HCT116 (cell line): ENCODE measurements at regions not wholly inside any gene's neighbourhood (a gene's known extent, or its start where the extent isn't known, plus 50 kb on each side); places are given as distances from the start of the nearest gene placed in this dataset.

Experiments
- ATAC-seq: fragments of 200-7000 bp; cut with Tn5 transposase; 2 replicates; pipeline ENCODE4 v1.9.1; 2020; ENCODE audit warnings: mild to moderate bottlenecking, moderate library complexity
- BruUV-seq: library from RNA; stranded (reverse); fragments of 400-500 nt; replicated peaks from 2 replicates; lab custom pipeline; 2021; lab: Mats Ljungman, UMichigan
- CTCF ChIA-PET: fragments of 300-600 bp; sonication (Branson Sonifier 250); formaldehyde crosslinking; loops from one replicate; lab custom pipeline; 2021; ENCODE audit warnings: antibody characterized with exemption; lab: Charles Lee
- POLR2A ChIA-PET: fragments of 300-600, 350-600 bp; sonication (Branson Sonifier 250); formaldehyde crosslinking; loops from one replicate; lab custom pipeline; 2021; ENCODE audit warnings: antibody characterized with exemption; lab: Charles Lee
- RAD21 ChIA-PET, 2 experiments: fragments of 300-600 bp; sonication (Branson Sonifier 250); formaldehyde crosslinking; loops; one replicate each; lab custom pipeline; 2023; ENCODE audit warnings: low total read pairs in 2 of 2; ENCODE audit not compliant: uncharacterized antibody in 2 of 2, unreplicated experiment in 2 of 2, low non-redundant PET in 1 of 2; lab: Charles Lee
- DNase-seq: peaks from one replicate; pipeline ENCODE4 v3.0.0-alpha.2; 2010; ENCODE audit warnings: low read depth, low spot score
- H2AFZ ChIP-seq: fragments of 200-600 bp; shearing (Covaris generic), sonication (generic); 2 replicates; pipeline ENCODE4 v1.6.1; 2017; ENCODE audit warnings: low read depth, mixed run types, mixed read lengths, antibody characterized with exemption, low read length; ENCODE audit not compliant: poor library complexity, severe bottlenecking
- H3K27ac ChIP-seq: 2 replicates; pipeline ENCODE4 v1.5.1; 2012; ENCODE audit warnings: low read depth, low read length
- H3K27me3 ChIP-seq: fragments of 200-600 bp; sonication (generic); 2 replicates; pipeline ENCODE4 v1.6.1; 2016; ENCODE audit warnings: mixed run types, low read length, mixed read lengths; ENCODE audit not compliant: insufficient read depth
- H3K36me3 ChIP-seq, 2 experiments: fragments of 200-500 bp in 1 of 2; fragments of 200-600 bp in 1 of 2; sonication (Bioruptor generic) in 1 of 2; sonication (generic) in 1 of 2; 2 replicates each; pipeline versions ENCODE4 v1.5.1 to v1.6.1; 2014 to 2016; ENCODE audit warnings: low read length in 2 of 2, inconsistent platforms in 1 of 2, mixed read lengths in 1 of 2, mixed run types in 1 of 2; ENCODE audit not compliant: insufficient read depth in 2 of 2, control insufficient read depth in 1 of 2
- H3K4me1 ChIP-seq, 2 experiments: fragments of 200-600 bp in 1 of 2; sonication (generic) in 1 of 2; 2 replicates each; pipeline versions ENCODE4 v1.5.1 to v1.6.1; 2012 to 2017; ENCODE audit warnings: low read length in 2 of 2, inconsistent platforms in 1 of 2, mild to moderate bottlenecking in 1 of 2, mixed read lengths in 1 of 2, mixed run types in 1 of 2, moderate library complexity in 1 of 2; ENCODE audit not compliant: insufficient read depth in 2 of 2, control insufficient read depth in 1 of 2
- H3K4me2 ChIP-seq: fragments of 200-600 bp; sonication (generic); 2 replicates; pipeline ENCODE4 v1.6.1; 2017; ENCODE audit warnings: mixed run types, low read length, mixed read lengths
- H3K4me3 ChIP-seq, 2 experiments: fragments of 200-600 bp in 1 of 2; sonication (generic) in 1 of 2; replicated peaks in 1 of 2; 2 replicates each; pipeline ENCODE4 v1.5.1; 2011 to 2016; ENCODE audit warnings: low read length in 2 of 2, control low read depth in 1 of 2, low read depth in 1 of 2, mild to moderate bottlenecking in 1 of 2, mixed read lengths in 1 of 2, mixed run types in 1 of 2
- H3K79me2 ChIP-seq: fragments of 200-600 bp; sonication (generic); 2 replicates; pipeline ENCODE4 v1.6.1; 2017; ENCODE audit warnings: mild to moderate bottlenecking, mixed run types, low read length, moderate library complexity, mixed read lengths; ENCODE audit not compliant: insufficient read depth
- H3K9ac ChIP-seq: fragments of 200-600 bp; sonication (generic); 2 replicates; pipeline ENCODE4 v1.6.1; 2016; ENCODE audit warnings: low read length, mixed read lengths
- H3K9me2 ChIP-seq: fragments of 200-600 bp; sonication (generic), shearing (Covaris generic); 2 replicates; pipeline ENCODE4 v1.6.1; 2017; ENCODE audit warnings: mixed run types, mild to moderate bottlenecking, moderate library complexity; ENCODE audit not compliant: insufficient read depth
- H3K9me3 ChIP-seq, 2 experiments: fragments of 200-500 bp in 1 of 2; fragments of 200-600 bp in 1 of 2; sonication (Bioruptor generic) in 1 of 2; sonication (generic) in 1 of 2; 2 replicates each; pipeline ENCODE4 v1.6.1; 2014 to 2017; ENCODE audit warnings: low read length in 2 of 2, mixed read lengths in 2 of 2, inconsistent platforms in 1 of 2, low read depth in 1 of 2, mild to moderate bottlenecking in 1 of 2, mixed run types in 1 of 2, moderate library complexity in 1 of 2; ENCODE audit not compliant: control insufficient read depth in 1 of 2, insufficient read depth in 1 of 2
- H4K20me1 ChIP-seq: fragments of 200-600 bp; sonication (generic), shearing (Covaris generic); 2 replicates; pipeline ENCODE4 v1.6.1; 2017; ENCODE audit warnings: mixed run types, mild to moderate bottlenecking, moderate library complexity; ENCODE audit not compliant: insufficient read depth
- CBX3 ChIP-seq: IDR thresholded peaks from 2 replicates; pipeline ENCODE4 v1.6.1; 2012; ENCODE audit warnings: low read depth
- CEBPB ChIP-seq: IDR thresholded peaks from 2 replicates; pipeline ENCODE4 v1.6.1; 2012; ENCODE audit warnings: low read depth
- EGR1 ChIP-seq: IDR thresholded peaks from 2 replicates; pipeline ENCODE4 v1.6.1; 2012; ENCODE audit warnings: low read depth
- ELF1 ChIP-seq: IDR thresholded peaks from 2 replicates; pipeline ENCODE4 v1.6.1; 2012; ENCODE audit warnings: low read depth, borderline replicate concordance
- EZH2 ChIP-seq: fragments of 200-600 bp; sonication (generic); IDR thresholded peaks from 2 replicates; pipeline ENCODE4 v1.6.1; 2017; ENCODE audit warnings: antibody characterized with exemption, mixed run types
- EZH2phosphoT487 ChIP-seq: fragments of 200-600 bp; IDR thresholded peaks from 2 replicates; pipeline ENCODE4 v1.6.1; 2018; ENCODE audit warnings: antibody characterized with exemption, borderline replicate concordance
- FOSL1 ChIP-seq: IDR thresholded peaks from 2 replicates; pipeline ENCODE4 v1.6.1; 2012; ENCODE audit warnings: low read depth
- JUND ChIP-seq: IDR thresholded peaks from 2 replicates; pipeline ENCODE4 v1.6.1; 2012
- POLR2A ChIP-seq: IDR thresholded peaks from 2 replicates; pipeline ENCODE4 v1.7.0; 2011; ENCODE audit warnings: borderline replicate concordance; ENCODE audit not compliant: insufficient read depth, insufficient read length; ENCODE audit errors: extremely low read depth
- POLR2AphosphoS5 ChIP-seq: IDR thresholded peaks from 2 replicates; pipeline ENCODE4 v1.6.1; 2011; ENCODE audit warnings: mild to moderate bottlenecking, low read depth, low read length, moderate library complexity
- RAD21 ChIP-seq: IDR thresholded peaks from 2 replicates; pipeline ENCODE4 v1.6.1; 2012; ENCODE audit warnings: low read depth, mild to moderate bottlenecking
- SP1 ChIP-seq: IDR thresholded peaks from 2 replicates; pipeline ENCODE4 v1.6.1; 2012; ENCODE audit warnings: low read depth
- SRF ChIP-seq: IDR thresholded peaks from 2 replicates; pipeline ENCODE4 v1.6.1; 2012; ENCODE audit warnings: low read depth
- TCF7L2 ChIP-seq: IDR thresholded peaks from 2 replicates; pipeline ENCODE4 v1.7.0; 2011; ENCODE audit warnings: borderline replicate concordance, inconsistent platforms; ENCODE audit not compliant: insufficient read depth, insufficient read length; ENCODE audit errors: extremely low read depth
- YY1 ChIP-seq: IDR thresholded peaks from 2 replicates; pipeline ENCODE4 v1.6.1; 2011; ENCODE audit warnings: low read length, low read depth, moderate library complexity, mild to moderate bottlenecking; ENCODE audit not compliant: insufficient replicate concordance; ENCODE audit errors: extremely low read depth
- ZNF274 ChIP-seq: fragments of 200-500 bp; sonication (Bioruptor generic); IDR thresholded peaks from 2 replicates; pipeline ENCODE4 v1.6.1; 2014; ENCODE audit warnings: mild to moderate bottlenecking, low read depth, low read length, inconsistent platforms
- intact Hi-C: fragments of 100-400 bp; cut with micrococcal nuclease; formaldehyde crosslinking; loops from 2 replicates; pipeline ENCODE4 v1.10.0; 2022
- TF ChIP-seq, protein P1 (sequence below): IDR thresholded peaks from 2 replicates; pipeline ENCODE4 v1.6.1; 2012
- TF ChIP-seq, protein P2 (sequence below), 3 experiments: fragments of 200-600 bp in 1 of 3; sonication (generic) in 1 of 3; IDR thresholded peaks in 2 of 3; conservative IDR thresholded peaks in 1 of 3; 2 replicates each; pipeline ENCODE4 v1.5.1; 2012 to 2017; ENCODE audit warnings: low read depth in 2 of 3, low read length in 2 of 3, antibody characterized with exemption in 1 of 3, borderline replicate concordance in 1 of 3, control low read depth in 1 of 3, mild to moderate bottlenecking in 1 of 3, mixed read lengths in 1 of 3, mixed run types in 1 of 3, moderate library complexity in 1 of 3; ENCODE audit not compliant: insufficient read depth in 1 of 3

DNA sequence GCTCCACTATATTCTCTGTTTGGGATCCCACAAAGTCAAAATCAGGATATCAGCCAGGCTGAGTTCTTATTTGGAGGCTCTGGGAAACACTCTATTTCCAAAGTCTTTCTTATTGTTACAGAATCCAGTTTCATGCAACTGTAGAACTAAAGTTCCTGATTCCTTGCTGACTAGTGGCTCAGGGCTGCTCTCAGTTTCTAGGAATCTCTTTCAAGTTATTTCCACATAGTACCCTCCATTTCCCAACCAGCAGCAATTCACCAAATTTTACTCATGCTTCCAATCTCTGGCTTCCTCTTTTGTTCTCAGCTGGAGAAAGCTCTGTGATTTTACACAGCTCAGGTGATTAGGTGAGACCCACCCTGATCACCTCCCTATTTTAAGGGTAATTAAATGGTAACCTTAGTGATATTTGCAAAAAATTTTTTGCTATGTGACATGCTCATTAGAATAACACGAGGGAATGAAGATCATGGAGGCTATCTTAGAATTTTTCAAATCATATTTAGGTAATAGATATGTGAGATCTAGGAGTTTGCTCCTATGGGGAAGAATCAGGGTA, 794.9 kb upstream of the ARRDC3 start:
- TF ChIP-seq RAD21 (no peak), ELF1 (no peak), EZH2 (no peak), ZNF274 (no peak), EGR1 (no peak), CEBPB (no peak), SP1 (no peak), CBX3 (no peak)
- TF ChIP-seq, protein P1, sequence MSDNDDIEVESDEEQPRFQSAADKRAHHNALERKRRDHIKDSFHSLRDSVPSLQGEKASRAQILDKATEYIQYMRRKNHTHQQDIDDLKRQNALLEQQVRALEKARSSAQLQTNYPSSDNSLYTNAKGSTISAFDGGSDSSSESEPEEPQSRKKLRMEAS: no peak
- no TSS peak for BruUV-seq
- Histone ChIP-seq H2AFZ (no peak overlapping the region), H3K4me2 (no peak overlapping the region), H3K9me3 (no peaks in the 10 kb centered on the region), H3K27ac (no peak overlapping the region), H3K4me3 (no peak overlapping the region), H3K79me2 (no peaks in the 10 kb centered on the region), H3K9ac (no peak overlapping the region), H3K9me2 (no peaks in the 10 kb centered on the region), H3K4me1 (no peaks in the 10 kb centered on the region), H4K20me1 (no peaks in the 10 kb centered on the region), H3K36me3 (no peaks in the 10 kb centered on the region), H3K27me3 (no peaks in the 10 kb centered on the region)
- ATAC-seq (no peak), DNase-seq (no peak)
- ChIA-PET POLR2A (no interaction called here), CTCF (no interaction called here), RAD21 (no interaction called here)
- intact Hi-C loops: no loop called here

DNA sequence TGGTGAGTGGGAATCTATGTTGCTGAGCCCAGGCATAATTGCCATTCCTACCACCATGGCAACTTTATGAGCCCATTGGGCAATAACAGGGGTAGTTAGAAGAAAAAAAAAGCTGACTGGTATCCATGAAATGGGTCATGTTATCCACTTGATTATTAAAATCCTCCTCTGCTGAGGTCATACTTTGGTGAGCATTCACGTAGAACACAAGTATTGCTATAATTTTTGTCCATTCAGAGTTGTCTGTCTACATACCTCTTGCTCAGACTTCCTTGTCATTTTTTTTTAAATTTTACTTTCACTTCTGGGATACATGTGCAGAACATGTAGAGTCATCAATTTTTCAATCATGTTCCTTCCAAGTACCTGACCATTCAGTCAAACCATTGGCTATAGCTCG, 780.8 kb upstream of the ARRDC3 start:
- no peaks in the 10 kb centered on the region for H3K4me1 ChIP-seq
- no peak for DNase-seq
- no peak for ATAC-seq
- no peak overlapping the region for H3K4me2 ChIP-seq
- no peak overlapping the region for H2AFZ ChIP-seq
- ChIA-PET POLR2A (no interaction called here), RAD21 (no interaction called here), CTCF (no interaction called here)
- no peak overlapping the region for H3K4me3 ChIP-seq
- H3K27ac ChIP-seq: no peak overlapping the region
- no TSS peak for BruUV-seq
- H3K9me3 ChIP-seq: no peaks in the 10 kb centered on the region
- H3K36me3 ChIP-seq: no peaks in the 10 kb centered on the region
- H4K20me1 ChIP-seq: no peaks in the 10 kb centered on the region
- no peaks in the 10 kb centered on the region for H3K9me2 ChIP-seq
- no peaks in the 10 kb centered on the region for H3K27me3 ChIP-seq
- intact Hi-C loops: no loop called here
- H3K79me2 ChIP-seq: no peaks in the 10 kb centered on the region
- no peak overlapping the region for H3K9ac ChIP-seq
- TF ChIP-seq JUND: no peak
- TF ChIP-seq, protein P2, sequence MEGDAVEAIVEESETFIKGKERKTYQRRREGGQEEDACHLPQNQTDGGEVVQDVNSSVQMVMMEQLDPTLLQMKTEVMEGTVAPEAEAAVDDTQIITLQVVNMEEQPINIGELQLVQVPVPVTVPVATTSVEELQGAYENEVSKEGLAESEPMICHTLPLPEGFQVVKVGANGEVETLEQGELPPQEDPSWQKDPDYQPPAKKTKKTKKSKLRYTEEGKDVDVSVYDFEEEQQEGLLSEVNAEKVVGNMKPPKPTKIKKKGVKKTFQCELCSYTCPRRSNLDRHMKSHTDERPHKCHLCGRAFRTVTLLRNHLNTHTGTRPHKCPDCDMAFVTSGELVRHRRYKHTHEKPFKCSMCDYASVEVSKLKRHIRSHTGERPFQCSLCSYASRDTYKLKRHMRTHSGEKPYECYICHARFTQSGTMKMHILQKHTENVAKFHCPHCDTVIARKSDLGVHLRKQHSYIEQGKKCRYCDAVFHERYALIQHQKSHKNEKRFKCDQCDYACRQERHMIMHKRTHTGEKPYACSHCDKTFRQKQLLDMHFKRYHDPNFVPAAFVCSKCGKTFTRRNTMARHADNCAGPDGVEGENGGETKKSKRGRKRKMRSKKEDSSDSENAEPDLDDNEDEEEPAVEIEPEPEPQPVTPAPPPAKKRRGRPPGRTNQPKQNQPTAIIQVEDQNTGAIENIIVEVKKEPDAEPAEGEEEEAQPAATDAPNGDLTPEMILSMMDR (IDR thresholded peaks at IDR 0.05 in 2 of 3, conservative IDR thresholded peaks at IDR 0.05 in 1 of 3; ENCODE audit: borderline replicate concordance in 1 of 3, insufficient read depth in 1 of 3, low read depth in 2 of 3, low read length in 2 of 3): no peak
- TF ChIP-seq TCF7L2: no peak
- TF ChIP-seq EZH2phosphoT487: no peak
- TF ChIP-seq SRF: no peak
- TF ChIP-seq EGR1: no peak
- TF ChIP-seq RAD21: no peak
- no peak for TF ChIP-seq POLR2AphosphoS5
- TF ChIP-seq ELF1: no peak
- TF ChIP-seq CEBPB: no peak
- no peak for TF ChIP-seq POLR2A
- no peak for TF ChIP-seq YY1
- TF ChIP-seq FOSL1: no peak
